NB4 (cell line): ENCODE measurements at regions not wholly inside any gene's neighbourhood (a gene's known extent, or its start where the extent isn't known, plus 50 kb on each side); places are given as distances from the start of the nearest gene placed in this dataset.

Experiments used
- MYC ChIP-seq: IDR thresholded peaks from 2 replicates; pipeline ENCODE4 v1.6.1; 2011; ENCODE audit warnings: low read depth, low read length
- TF ChIP-seq, protein P1 (sequence below): IDR thresholded peaks from one replicate; pipeline ENCODE4 v1.5.1; 2012; ENCODE audit warnings: low read depth, low read length

DNA sequence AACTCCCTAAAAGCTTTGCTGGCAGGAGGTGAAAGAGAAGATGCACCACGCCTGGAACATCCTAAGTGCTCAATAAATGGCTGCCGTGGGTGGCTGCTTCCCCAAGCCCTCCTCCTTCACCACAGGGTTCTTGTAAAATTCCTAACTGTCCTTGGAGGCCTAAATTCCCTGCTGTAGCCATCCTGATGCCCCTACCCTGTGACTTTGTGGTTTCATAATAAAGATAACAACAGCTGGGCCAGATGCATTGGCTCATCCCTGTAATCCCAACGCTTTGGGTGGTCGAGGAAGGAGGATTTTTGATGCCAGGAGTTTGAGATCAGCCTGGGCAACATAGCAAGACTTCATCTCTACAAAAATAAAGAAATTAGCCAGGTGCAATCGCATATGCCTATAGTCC lies 341.8 kb downstream of the ANKRD30A start:
- TF ChIP-seq, protein P1, sequence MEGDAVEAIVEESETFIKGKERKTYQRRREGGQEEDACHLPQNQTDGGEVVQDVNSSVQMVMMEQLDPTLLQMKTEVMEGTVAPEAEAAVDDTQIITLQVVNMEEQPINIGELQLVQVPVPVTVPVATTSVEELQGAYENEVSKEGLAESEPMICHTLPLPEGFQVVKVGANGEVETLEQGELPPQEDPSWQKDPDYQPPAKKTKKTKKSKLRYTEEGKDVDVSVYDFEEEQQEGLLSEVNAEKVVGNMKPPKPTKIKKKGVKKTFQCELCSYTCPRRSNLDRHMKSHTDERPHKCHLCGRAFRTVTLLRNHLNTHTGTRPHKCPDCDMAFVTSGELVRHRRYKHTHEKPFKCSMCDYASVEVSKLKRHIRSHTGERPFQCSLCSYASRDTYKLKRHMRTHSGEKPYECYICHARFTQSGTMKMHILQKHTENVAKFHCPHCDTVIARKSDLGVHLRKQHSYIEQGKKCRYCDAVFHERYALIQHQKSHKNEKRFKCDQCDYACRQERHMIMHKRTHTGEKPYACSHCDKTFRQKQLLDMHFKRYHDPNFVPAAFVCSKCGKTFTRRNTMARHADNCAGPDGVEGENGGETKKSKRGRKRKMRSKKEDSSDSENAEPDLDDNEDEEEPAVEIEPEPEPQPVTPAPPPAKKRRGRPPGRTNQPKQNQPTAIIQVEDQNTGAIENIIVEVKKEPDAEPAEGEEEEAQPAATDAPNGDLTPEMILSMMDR, result no peak
- TF ChIP-seq MYC, result no peak
